Esophagus squamous epithelium (tissue), 5 donors: ENCODE measurements at regions not wholly inside any gene's neighbourhood (a gene's known extent, or its start where the extent isn't known, plus 50 kb on each side); places are given as distances from the start of the nearest gene placed in this dataset.

Experiments used
- DNase-seq: peaks from one replicate; lab custom pipeline; 2025; lab: John Stamatoyannopoulos, UW
- H3K27ac ChIP-seq, 4 donors: fragments of 200-600 bp; sonication (generic); one replicate each; pipeline ENCODE4 v1.5.1; 2016 to 2019; ENCODE audit warnings: mild to moderate bottlenecking in 1 of 4
- H3K27me3 ChIP-seq, 4 donors: fragments of 200-600 bp; sonication (generic); 1 replicate in 3 of 4; 2 replicates in 1 of 4; pipeline versions ENCODE4 v1.5.1 to v1.6.0; 2017 to 2021; ENCODE audit warnings: antibody characterized with exemption in 1 of 4
- H3K36me3 ChIP-seq, 3 donors: fragments of 200-600 bp; sonication (generic); one replicate each; pipeline ENCODE4 v1.5.1; 2016 to 2019
- H3K4me1 ChIP-seq, 3 donors: fragments of 200-600 bp; sonication (generic); one replicate each; pipeline ENCODE4 v1.5.1; 2017 to 2019
- H3K4me3 ChIP-seq, 4 donors: fragments of 200-600 bp; sonication (generic); 1 replicate in 3 of 4; 2 replicates in 1 of 4; pipeline ENCODE4 v1.5.1; 2016 to 2019; ENCODE audit warnings: mild to moderate bottlenecking in 2 of 4, moderate library complexity in 1 of 4
- H3K9me3 ChIP-seq, 3 donors: fragments of 200-600 bp; sonication (generic); one replicate each; pipeline ENCODE4 v1.5.1; 2016 to 2019
- POLR2A ChIP-seq, 4 donors: fragments of 450-650 bp; IDR thresholded peaks; one replicate each; pipeline ENCODE4 v1.6.1; 2017; ENCODE audit warnings: antibody characterized with exemption in 4 of 4, mild to moderate bottlenecking in 4 of 4, moderate library complexity in 3 of 4
- WGBS, 2 donors: methylation state at CpG; one replicate each; pipeline ENCODE4 v1.1.5; 2018; 5-methylcytosine and 5-hydroxymethylcytosine counted together
- intact Hi-C: fragments of 100-400 bp; cut with DNase I; formaldehyde crosslinking; loops from one replicate; pipeline ENCODE4 v1.15.0; 2022
- TF ChIP-seq, protein P1 (sequence below), 6 experiments: fragments of 450-650 bp in 4 of 6; fragments of 200-600 bp in 2 of 6; sonication (generic) in 2 of 6; IDR thresholded peaks; one replicate each; pipeline ENCODE4 v1.5.1; 2016 to 2019; ENCODE audit warnings: antibody characterized with exemption in 6 of 6, mild to moderate bottlenecking in 4 of 6, moderate library complexity in 4 of 6
- donor health status: DM: yes; HTN: yes; CAD: no.

DNA sequence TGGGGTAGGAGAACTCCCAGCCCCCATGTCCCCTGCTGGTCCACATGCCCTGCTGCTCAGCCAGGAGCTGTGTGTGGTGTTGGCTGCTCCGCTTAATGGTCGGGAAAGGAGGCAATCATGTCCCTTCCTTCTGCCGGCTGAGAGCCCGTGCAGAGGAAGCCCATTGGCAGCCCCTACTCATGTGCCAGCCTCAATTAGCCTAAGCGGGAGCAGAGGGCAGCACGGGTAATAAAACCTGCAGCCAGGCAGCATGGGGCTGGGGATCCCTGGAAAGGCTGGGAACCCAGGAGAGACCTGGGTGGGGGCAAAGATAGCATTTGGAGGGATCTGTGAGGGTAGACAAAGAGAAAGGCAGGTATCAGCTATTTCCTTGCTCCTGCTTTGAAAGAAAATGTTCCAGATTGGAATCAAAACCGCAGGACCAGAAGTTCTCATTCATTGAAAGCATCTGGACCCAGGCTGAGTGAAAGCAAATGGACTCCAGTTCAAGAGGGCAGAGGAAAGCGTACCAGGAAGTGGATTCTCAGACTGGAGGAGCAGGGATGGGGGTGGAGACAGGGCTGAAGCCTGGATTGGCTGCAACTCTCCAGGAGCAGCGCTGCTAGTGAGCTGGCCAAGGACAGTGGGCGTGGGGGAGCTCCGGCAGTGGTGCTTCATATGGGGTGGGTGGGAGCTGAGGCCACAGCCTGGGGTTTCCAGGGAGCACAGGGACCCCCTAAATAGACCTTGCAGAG lies 103.4 kb upstream of the NECTIN1 start:
- peak overlapping the region in 1 of 4 donors; percentile 25 for H3K27ac ChIP-seq
- peaks cover 0 to 30% (median 0%) of the 10 kb centered on the region in 4 donors for H3K27me3 ChIP-seq
- intact Hi-C loops = no loop called here
- TF ChIP-seq POLR2A (IDR thresholded peaks at IDR 0.05) = no peak
- TF ChIP-seq, protein P1, sequence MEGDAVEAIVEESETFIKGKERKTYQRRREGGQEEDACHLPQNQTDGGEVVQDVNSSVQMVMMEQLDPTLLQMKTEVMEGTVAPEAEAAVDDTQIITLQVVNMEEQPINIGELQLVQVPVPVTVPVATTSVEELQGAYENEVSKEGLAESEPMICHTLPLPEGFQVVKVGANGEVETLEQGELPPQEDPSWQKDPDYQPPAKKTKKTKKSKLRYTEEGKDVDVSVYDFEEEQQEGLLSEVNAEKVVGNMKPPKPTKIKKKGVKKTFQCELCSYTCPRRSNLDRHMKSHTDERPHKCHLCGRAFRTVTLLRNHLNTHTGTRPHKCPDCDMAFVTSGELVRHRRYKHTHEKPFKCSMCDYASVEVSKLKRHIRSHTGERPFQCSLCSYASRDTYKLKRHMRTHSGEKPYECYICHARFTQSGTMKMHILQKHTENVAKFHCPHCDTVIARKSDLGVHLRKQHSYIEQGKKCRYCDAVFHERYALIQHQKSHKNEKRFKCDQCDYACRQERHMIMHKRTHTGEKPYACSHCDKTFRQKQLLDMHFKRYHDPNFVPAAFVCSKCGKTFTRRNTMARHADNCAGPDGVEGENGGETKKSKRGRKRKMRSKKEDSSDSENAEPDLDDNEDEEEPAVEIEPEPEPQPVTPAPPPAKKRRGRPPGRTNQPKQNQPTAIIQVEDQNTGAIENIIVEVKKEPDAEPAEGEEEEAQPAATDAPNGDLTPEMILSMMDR (IDR thresholded peaks at IDR 0.05) = no peak
- no peaks in the 10 kb centered on the region for H3K9me3 ChIP-seq
- DNase-seq = no peak
- peaks cover 0 to 7% (median 0%) of the 10 kb centered on the region in 3 donors for H3K4me1 ChIP-seq
- no peaks in the 10 kb centered on the region for H3K36me3 ChIP-seq
- WGBS, 2 donors = 50 to 62% methylated on average over 7 to 9 of the region's 11 CpGs
- no peak overlapping the region for H3K4me3 ChIP-seq

GRCh38 chr11:119831011-119831410 lies 102.0 kb upstream of the NECTIN1 start:
- TF ChIP-seq, protein P1 (IDR thresholded peaks at IDR 0.05) = no peak
- TF ChIP-seq POLR2A (IDR thresholded peaks at IDR 0.05) = no peak
- no peak for DNase-seq
- 88 to 96% methylated on average over 4 to 6 of the region's 7 CpGs for WGBS, 2 donors
- intact Hi-C loops = no loop called here
- H3K4me3 ChIP-seq = no peak overlapping the region
- no peaks in the 10 kb centered on the region for H3K36me3 ChIP-seq
- H3K27me3 ChIP-seq = peaks cover 0 to 43% (median 0%) of the 10 kb centered on the region in 4 donors
- peaks cover 0 to 7% (median 0%) of the 10 kb centered on the region in 3 donors for H3K4me1 ChIP-seq
- H3K27ac ChIP-seq = no peak overlapping the region
- no peaks in the 10 kb centered on the region for H3K9me3 ChIP-seq

- intact Hi-C loops = no loop called here
- Histone ChIP-seq H3K9me3 (no peaks in the 10 kb centered on the region), H3K4me1 (peaks cover 0 to 7% (median 0%) of the 10 kb centered on the region in 3 donors), H3K27me3 (peaks cover 0 to 39% (median 0%) of the 10 kb centered on the region in 4 donors), H3K4me3 (no peak overlapping the region), H3K27ac (no peak overlapping the region), H3K36me3 (no peaks in the 10 kb centered on the region)
- no peak for TF ChIP-seq POLR2A (IDR thresholded peaks at IDR 0.05)
- TF ChIP-seq, protein P1 (IDR thresholded peaks at IDR 0.05) = no peak
- 85 to 92% methylated on average over 6 of the region's 6 CpGs for WGBS, 2 donors
- no peak for DNase-seq
Observed at GRCh38 chr11:119830400-119830799, 101.4 kb upstream of the NECTIN1 start.

GRCh38 chr11:119829402-119829801 lies 100.4 kb upstream of the NECTIN1 start:
- no peak for DNase-seq
- intact Hi-C loops = no loop called here
- H3K27me3 ChIP-seq = peaks cover 0 to 31% (median 0%) of the 10 kb centered on the region in 4 donors
- H3K4me3 ChIP-seq = no peak overlapping the region
- H3K9me3 ChIP-seq = no peaks in the 10 kb centered on the region
- H3K27ac ChIP-seq = no peak overlapping the region
- 65 to 85% methylated on average over 3 of the region's 3 CpGs for WGBS, 2 donors
- H3K4me1 ChIP-seq = peaks cover 0 to 7% (median 0%) of the 10 kb centered on the region in 3 donors
- TF ChIP-seq, protein P1 (IDR thresholded peaks at IDR 0.05) = no peak
- TF ChIP-seq POLR2A (IDR thresholded peaks at IDR 0.05) = no peak
- no peaks in the 10 kb centered on the region for H3K36me3 ChIP-seq

GRCh38 chr11:119828819-119829218 lies 99.8 kb upstream of the NECTIN1 start:
- Histone ChIP-seq H3K27ac (no peak overlapping the region), H3K9me3 (no peaks in the 10 kb centered on the region), H3K36me3 (no peaks in the 10 kb centered on the region), H3K4me3 (no peak overlapping the region), H3K27me3 (peaks cover 0 to 31% (median 0%) of the 10 kb centered on the region in 4 donors), H3K4me1 (peaks cover 0 to 7% (median 0%) of the 10 kb centered on the region in 3 donors)
- TF ChIP-seq, protein P1 (IDR thresholded peaks at IDR 0.05) = no peak
- no peak for TF ChIP-seq POLR2A (IDR thresholded peaks at IDR 0.05)
- DNase-seq = no peak
- intact Hi-C loops = no loop called here
- WGBS, 2 donors = 66 to 78% methylated on average over 2 of the region's 2 CpGs
